SK-N-MC (cell line): ENCODE measurements at regions not wholly inside any gene's neighbourhood (a gene's known extent, or its start where the extent isn't known, plus 50 kb on each side); places are given as distances from the start of the nearest gene placed in this dataset.

Experiments
- EZH2 ChIP-seq: fragments of 200-600 bp; sonication (generic); IDR thresholded peaks from one replicate; pipeline ENCODE4 v1.6.1; 2017; ENCODE audit warnings: antibody characterized with exemption
- FOXP2 ChIP-seq: optimal IDR thresholded peaks from 2 replicates; pipeline ENCODE3; 2011; ENCODE audit warnings: mild to moderate bottlenecking, moderate library complexity; ENCODE audit not compliant: insufficient read depth; ENCODE audit errors: extremely low read length, control extremely low read depth
- POLR2AphosphoS5 ChIP-seq: IDR thresholded peaks from 2 replicates; pipeline ENCODE4 v1.6.1; 2012; ENCODE audit warnings: mild to moderate bottlenecking, low read depth, low read length, borderline replicate concordance

- no peak for TF ChIP-seq POLR2AphosphoS5
- no peak for TF ChIP-seq EZH2
- no peak for TF ChIP-seq FOXP2
Measured at GRCh38 chr18:78873926-78874500, 105.6 kb upstream of the SALL3 start.
